ENCODE measurements at regions not wholly inside any gene's neighbourhood (a gene's known extent, or its start where the extent isn't known, plus 50 kb on each side); places are given as distances from the start of the nearest gene placed in this dataset.

DNA sequence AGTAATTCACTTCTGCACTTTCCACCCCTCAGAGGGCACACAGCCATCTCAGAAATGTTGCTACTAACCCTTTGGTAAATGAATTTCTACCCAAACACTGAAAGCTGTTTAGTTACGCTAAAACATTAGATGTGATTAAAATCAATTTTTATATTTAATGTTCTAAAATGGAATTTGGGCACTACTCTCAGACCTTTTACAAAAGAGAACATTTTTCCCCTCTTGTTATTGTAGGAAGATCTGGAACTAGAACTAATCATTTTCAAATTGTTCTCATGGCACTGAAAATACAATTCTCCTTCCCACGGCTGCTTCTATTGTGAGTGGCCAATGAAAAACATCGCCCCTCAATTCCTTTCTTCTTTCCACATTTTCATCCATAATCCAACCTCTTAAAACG lies 627.4 kb downstream of the CDH26 start:
- TF ChIP-seq CTCF (IDR thresholded peaks at IDR 0.05) (no peak), POLR2A (IDR thresholded peaks at IDR 0.05) (no peak), EP300 (IDR thresholded peaks at IDR 0.05) (no peak)
